ENCODE measurements at regions not wholly inside any gene's neighbourhood (a gene's known extent, or its start where the extent isn't known, plus 50 kb on each side); places are given as distances from the start of the nearest gene placed in this dataset.

- TF ChIP-seq EZH2 (IDR thresholded peaks at IDR 0.05; ENCODE audit: insufficient read depth, low read length) = no peak
- no peak for TF ChIP-seq CTCF (IDR thresholded peaks at IDR 0.05; ENCODE audit: insufficient read depth, low read depth, low read length)
Observed at GRCh38 chr7:17227766-17228490, 70.5 kb upstream of the AHR start.
